HS-5 (cell line): ENCODE measurements at regions not wholly inside any gene's neighbourhood (a gene's known extent, or its start where the extent isn't known, plus 50 kb on each side); places are given as distances from the start of the nearest gene placed in this dataset.

Source experiments
- DNase-seq: peaks from one replicate; pipeline ENCODE4 v3.0.0-alpha.2; 2012; ENCODE audit warnings: low read depth

DNA sequence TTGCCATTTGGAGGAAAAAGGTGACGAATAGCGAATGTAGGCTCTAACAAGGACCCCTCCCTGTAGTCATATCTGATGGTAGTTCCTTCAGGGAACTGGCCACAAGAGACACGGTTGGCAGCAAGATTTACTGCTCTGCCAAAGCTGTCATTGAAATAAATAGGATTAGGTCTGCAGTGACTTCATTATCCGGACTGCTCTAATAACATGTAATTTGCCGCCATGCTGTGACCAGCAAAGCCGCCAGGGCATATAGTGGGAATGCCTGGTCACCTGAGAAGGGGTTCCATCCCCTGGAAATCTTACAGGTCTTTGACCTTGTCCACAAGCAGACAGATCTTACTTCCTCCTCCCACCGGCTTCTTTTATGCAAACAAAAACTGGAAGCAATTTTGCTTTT, 59.4 kb upstream of the LAPTM4A start:
- no peak for DNase-seq

DNA sequence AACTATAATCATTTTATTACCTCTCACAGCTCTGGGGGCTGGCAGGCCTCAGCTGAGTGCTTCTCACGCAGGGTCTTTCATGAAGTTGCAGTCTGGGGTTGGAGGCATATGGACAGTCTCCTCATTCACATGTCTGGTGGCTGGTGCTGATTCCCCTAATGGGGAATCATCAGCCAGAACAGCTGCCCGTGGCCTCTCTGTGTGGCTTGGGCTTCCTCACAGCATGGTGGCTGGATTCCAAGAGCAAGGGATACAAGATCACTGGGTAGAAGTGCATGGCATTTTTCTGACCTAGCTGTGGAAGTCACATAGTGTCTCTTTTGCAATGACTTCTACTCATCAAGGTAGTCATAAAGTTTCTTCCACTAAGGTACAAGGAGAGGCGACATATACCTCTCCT, 59.0 kb upstream of the LAPTM4A start:
- DNase-seq: no peak

DNA sequence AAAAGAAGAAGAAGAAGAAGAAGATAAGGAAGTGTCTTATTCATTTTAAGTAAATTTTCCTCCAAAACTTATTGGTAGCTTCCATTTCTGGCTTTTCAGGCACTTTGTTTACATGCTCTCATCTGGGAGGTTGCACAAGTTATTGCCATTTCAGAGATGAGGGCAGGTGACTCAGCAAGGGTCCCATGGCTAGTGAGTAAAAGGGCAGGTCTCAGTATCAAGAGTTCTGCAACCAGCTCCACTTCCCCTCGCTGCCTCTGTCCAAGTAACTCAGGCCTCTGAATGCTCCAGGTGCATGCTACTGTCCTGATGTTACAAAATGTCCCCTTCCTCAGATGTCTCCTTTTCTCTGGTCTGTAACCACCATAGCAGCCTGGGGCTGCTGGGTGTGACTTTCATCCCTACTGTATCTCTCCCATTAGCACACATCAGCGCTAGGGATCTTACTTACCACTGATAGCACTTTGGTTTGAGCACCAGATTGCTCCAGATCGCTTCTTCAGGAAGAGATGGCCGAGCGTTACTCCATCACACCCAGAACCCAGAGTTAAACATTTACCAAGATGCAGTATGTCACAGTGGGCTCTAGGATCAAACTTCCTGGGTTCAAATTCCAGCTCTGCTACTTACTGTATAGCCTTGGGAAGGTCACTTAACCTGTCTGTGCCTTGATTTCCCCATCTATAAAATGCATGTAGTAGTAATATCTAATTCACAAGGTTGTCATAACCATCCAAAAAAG, 57.4 kb upstream of the LAPTM4A start:
- peak; percentile 34 for DNase-seq

DNA sequence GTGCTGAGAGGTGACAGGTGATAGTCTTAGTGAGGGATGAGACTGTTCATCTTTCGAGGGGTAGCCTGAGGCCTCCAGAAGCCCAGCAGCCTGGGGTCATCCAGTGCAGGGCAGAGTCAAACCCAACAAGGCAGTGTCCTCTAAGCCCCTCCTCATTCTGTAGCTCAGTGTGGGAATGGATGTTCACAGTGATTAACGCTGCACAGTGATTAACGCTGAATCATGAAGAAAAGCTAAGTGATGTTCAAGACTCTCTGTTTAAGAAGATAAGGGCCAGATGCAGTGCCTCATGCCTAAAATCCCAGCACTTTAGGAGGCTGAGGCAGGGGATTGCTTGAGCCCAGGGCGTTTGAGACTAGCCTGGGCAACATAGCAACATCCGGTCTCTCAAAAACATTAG, 56.3 kb upstream of the LAPTM4A start:
- DNase-seq: no peak

GRCh38 chr2:20107352-20107751, 55.9 kb upstream of the LAPTM4A start:
- no peak for DNase-seq

- DNase-seq: no peak
Observed at GRCh38 chr2:20106746-20107145, 55.3 kb upstream of the LAPTM4A start.

GRCh38 chr2:20104900-20105545, 53.6 kb upstream of the LAPTM4A start:
- DNase-seq: no peak

DNA sequence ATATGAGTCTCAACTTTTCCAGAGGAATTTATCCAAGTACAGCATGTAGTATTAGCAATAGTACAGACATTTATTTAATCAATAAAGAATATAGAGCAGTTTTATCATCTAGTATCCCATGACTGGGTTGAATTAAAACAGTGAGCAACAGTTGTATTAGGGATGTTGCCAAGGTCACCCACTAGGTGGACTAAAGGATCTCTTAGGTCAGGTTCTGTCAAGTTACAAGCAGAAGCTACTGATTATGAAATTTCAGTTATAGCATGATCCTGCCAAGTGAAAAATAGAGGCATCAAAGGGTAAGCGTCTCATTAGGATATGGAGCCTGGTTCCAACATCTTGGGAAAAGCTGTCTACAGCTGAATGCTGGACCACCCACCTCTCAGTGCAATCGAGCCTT, 52.1 kb upstream of the LAPTM4A start:
- no peak for DNase-seq
